ENCODE measurements at regions not wholly inside any gene's neighbourhood (a gene's known extent, or its start where the extent isn't known, plus 50 kb on each side); places are given as distances from the start of the nearest gene placed in this dataset.

GRCh38 chr2:8482432-8482831 lies 199.4 kb upstream of the ID2 start:
- no peak for DNase-seq (ENCODE audit: low read depth)
- no peak overlapping the region for H3K4me3 ChIP-seq (ENCODE audit: low read depth, low read length)
- TF ChIP-seq MYC (IDR thresholded peaks at IDR 0.05; ENCODE audit: low read depth, low read length) (no peak), MAX (IDR thresholded peaks at IDR 0.05; ENCODE audit: low read depth, low read length) (no peak), POLR2A (IDR thresholded peaks at IDR 0.05; ENCODE audit: extremely low read depth, insufficient read length) (no peak)
- TF ChIP-seq, protein P1, sequence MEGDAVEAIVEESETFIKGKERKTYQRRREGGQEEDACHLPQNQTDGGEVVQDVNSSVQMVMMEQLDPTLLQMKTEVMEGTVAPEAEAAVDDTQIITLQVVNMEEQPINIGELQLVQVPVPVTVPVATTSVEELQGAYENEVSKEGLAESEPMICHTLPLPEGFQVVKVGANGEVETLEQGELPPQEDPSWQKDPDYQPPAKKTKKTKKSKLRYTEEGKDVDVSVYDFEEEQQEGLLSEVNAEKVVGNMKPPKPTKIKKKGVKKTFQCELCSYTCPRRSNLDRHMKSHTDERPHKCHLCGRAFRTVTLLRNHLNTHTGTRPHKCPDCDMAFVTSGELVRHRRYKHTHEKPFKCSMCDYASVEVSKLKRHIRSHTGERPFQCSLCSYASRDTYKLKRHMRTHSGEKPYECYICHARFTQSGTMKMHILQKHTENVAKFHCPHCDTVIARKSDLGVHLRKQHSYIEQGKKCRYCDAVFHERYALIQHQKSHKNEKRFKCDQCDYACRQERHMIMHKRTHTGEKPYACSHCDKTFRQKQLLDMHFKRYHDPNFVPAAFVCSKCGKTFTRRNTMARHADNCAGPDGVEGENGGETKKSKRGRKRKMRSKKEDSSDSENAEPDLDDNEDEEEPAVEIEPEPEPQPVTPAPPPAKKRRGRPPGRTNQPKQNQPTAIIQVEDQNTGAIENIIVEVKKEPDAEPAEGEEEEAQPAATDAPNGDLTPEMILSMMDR (IDR thresholded peaks at IDR 0.05; ENCODE audit: low read depth, low read length): no peak

- no peak for TF ChIP-seq MYC (IDR thresholded peaks at IDR 0.05; ENCODE audit: low read depth, low read length)
- TF ChIP-seq MAX (IDR thresholded peaks at IDR 0.05; ENCODE audit: low read depth, low read length): no peak
- TF ChIP-seq POLR2A (IDR thresholded peaks at IDR 0.05; ENCODE audit: extremely low read depth, insufficient read length): no peak
- TF ChIP-seq, protein P1 (IDR thresholded peaks at IDR 0.05; ENCODE audit: low read depth, low read length): no peak
- H3K4me3 ChIP-seq (ENCODE audit: low read depth, low read length): no peak overlapping the region
- no peak for DNase-seq (ENCODE audit: low read depth)
These were observed 197.2 kb upstream of the ID2 start for GRCh38 chr2:8484502-8485283.

DNA sequence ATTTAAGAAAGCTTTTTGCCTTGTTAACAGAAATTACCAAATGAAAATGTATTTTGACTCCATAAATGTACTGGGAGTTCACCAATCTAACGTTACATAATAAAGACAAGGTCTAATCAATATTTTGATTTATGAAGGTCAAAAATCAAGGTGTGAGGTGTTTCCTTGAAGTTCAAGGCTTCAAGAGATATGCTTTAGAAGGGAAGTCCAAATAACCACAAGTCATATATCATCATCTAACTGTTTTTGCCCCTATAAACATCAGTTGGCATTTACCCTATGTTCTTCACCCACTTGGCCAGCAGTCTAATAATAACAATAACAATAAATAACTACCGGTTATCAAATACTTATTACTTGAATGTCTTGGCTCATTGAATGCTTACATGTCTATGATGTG lies 196.1 kb upstream of the ID2 start:
- no peak for DNase-seq (ENCODE audit: low read depth)
- TF ChIP-seq MAX (IDR thresholded peaks at IDR 0.05; ENCODE audit: low read depth, low read length) (no peak), POLR2A (IDR thresholded peaks at IDR 0.05; ENCODE audit: extremely low read depth, insufficient read length) (no peak), MYC (IDR thresholded peaks at IDR 0.05; ENCODE audit: low read depth, low read length) (no peak)
- TF ChIP-seq, protein P1 (IDR thresholded peaks at IDR 0.05; ENCODE audit: low read depth, low read length): no peak
- H3K4me3 ChIP-seq (ENCODE audit: low read depth, low read length): no peak overlapping the region

DNA sequence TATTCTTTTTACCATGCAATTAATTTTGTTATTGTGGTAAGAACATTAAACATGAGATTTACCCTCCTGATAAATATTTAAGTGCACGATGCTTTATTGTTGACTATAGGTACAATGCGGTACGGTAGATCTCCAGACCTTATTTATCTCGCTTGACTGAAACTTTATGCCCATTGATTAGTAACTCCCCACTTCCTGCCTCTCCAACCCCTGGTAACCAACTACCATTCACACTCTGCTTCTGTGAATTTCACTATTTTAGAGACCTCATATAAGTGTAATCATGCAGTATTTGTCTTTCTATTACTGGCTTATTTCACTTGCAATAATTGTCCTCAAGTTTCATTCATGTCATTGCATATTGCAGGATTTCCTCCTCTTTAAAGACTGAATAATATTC lies 195.7 kb upstream of the ID2 start:
- no peak overlapping the region for H3K4me3 ChIP-seq (ENCODE audit: low read depth, low read length)
- DNase-seq (ENCODE audit: low read depth): no peak
- TF ChIP-seq POLR2A (IDR thresholded peaks at IDR 0.05; ENCODE audit: extremely low read depth, insufficient read length) (no peak), MAX (IDR thresholded peaks at IDR 0.05; ENCODE audit: low read depth, low read length) (no peak), MYC (IDR thresholded peaks at IDR 0.05; ENCODE audit: low read depth, low read length) (no peak)
- TF ChIP-seq, protein P1 (IDR thresholded peaks at IDR 0.05; ENCODE audit: low read depth, low read length): no peak

GRCh38 chr2:8487461-8487932 lies 194.4 kb upstream of the ID2 start:
- DNase-seq (ENCODE audit: low read depth): peak; percentile 43
- H3K4me3 ChIP-seq (ENCODE audit: low read depth, low read length): no peak overlapping the region
- TF ChIP-seq MAX (IDR thresholded peaks at IDR 0.05; ENCODE audit: low read depth, low read length) (peak; percentile 51; the same call in 1 of the 2 replicates), MYC (IDR thresholded peaks at IDR 0.05; ENCODE audit: low read depth, low read length) (no peak), POLR2A (IDR thresholded peaks at IDR 0.05; ENCODE audit: extremely low read depth, insufficient read length) (no peak)
- TF ChIP-seq, protein P1 (IDR thresholded peaks at IDR 0.05; ENCODE audit: low read depth, low read length): no peak

Measured in NB4 (cell line).